MM.1S (cell line): ENCODE measurements at regions not wholly inside any gene's neighbourhood (a gene's known extent, or its start where the extent isn't known, plus 50 kb on each side); places are given as distances from the start of the nearest gene placed in this dataset.

Experiments used
- DNase-seq: peaks from one replicate; pipeline ENCODE4 v3.0.0-alpha.2; 2015
- H2AFZ ChIP-seq: fragments of 300-600 bp; sonication (generic); 2 replicates; pipeline ENCODE4 v1.6.0; 2016; ENCODE audit warnings: antibody characterized with exemption, low read length
- H3F3A ChIP-seq: fragments of 300-600 bp; sonication (generic); 2 replicates; pipeline ENCODE4 v1.6.1; 2016; ENCODE audit warnings: mild to moderate bottlenecking, antibody characterized with exemption, low read length, moderate library complexity, mixed read lengths; ENCODE audit not compliant: insufficient read depth
- H3K27ac ChIP-seq: fragments of 300-600 bp; sonication (generic); 2 replicates; pipeline ENCODE4 v1.5.1; 2016; ENCODE audit warnings: mild to moderate bottlenecking, low read length
- H3K27me3 ChIP-seq: fragments of 300-600 bp; sonication (generic); replicated peaks from 2 replicates; pipeline ENCODE4 v1.6.0; 2016; ENCODE audit warnings: low read length; ENCODE audit not compliant: insufficient read depth
- H3K36me3 ChIP-seq: fragments of 300-600 bp; sonication (generic); replicated peaks from 2 replicates; pipeline ENCODE4 v1.6.1; 2016; ENCODE audit warnings: mild to moderate bottlenecking, low read length, mixed read lengths; ENCODE audit not compliant: insufficient read depth
- H3K4me1 ChIP-seq: fragments of 300-600 bp; sonication (generic); 2 replicates; pipeline ENCODE4 v1.6.1; 2016; ENCODE audit warnings: low read length, mixed read lengths
- H3K4me2 ChIP-seq: fragments of 300-600 bp; sonication (generic); 2 replicates; pipeline ENCODE4 v1.6.0; 2016; ENCODE audit warnings: low read depth, low read length
- H3K4me3 ChIP-seq: fragments of 300-600 bp; sonication (generic); 2 replicates; pipeline ENCODE4 v1.5.1; 2016; ENCODE audit warnings: low read length, mixed read lengths
- H3K79me2 ChIP-seq: fragments of 300-600 bp; sonication (generic); 2 replicates; pipeline ENCODE4 v1.6.1; 2016; ENCODE audit warnings: mixed run types, low read length, mixed read lengths
- H3K9ac ChIP-seq: fragments of 300-600 bp; sonication (generic); 2 replicates; pipeline ENCODE4 v1.6.1; 2016; ENCODE audit warnings: low read length, mixed read lengths
- H3K9me2 ChIP-seq: fragments of 300-600 bp; sonication (generic); replicated peaks from 2 replicates; pipeline ENCODE4 v1.6.1; 2016; ENCODE audit warnings: mild to moderate bottlenecking, low read length, mixed read lengths; ENCODE audit not compliant: insufficient read depth
- H3K9me3 ChIP-seq: fragments of 300-600 bp; sonication (generic); replicated peaks from 2 replicates; pipeline ENCODE4 v1.6.1; 2016; ENCODE audit warnings: mild to moderate bottlenecking, low read length, mixed read lengths; ENCODE audit not compliant: insufficient read depth
- H4K20me1 ChIP-seq: fragments of 300-600 bp; sonication (generic); 2 replicates; pipeline ENCODE4 v1.6.1; 2016; ENCODE audit warnings: mild to moderate bottlenecking, low read length, moderate library complexity, mixed read lengths; ENCODE audit not compliant: insufficient read depth
- CTCF ChIP-seq: fragments of 300-600 bp; sonication (generic); IDR thresholded peaks from 2 replicates; pipeline ENCODE4 v1.5.1; 2016; ENCODE audit warnings: antibody characterized with exemption, low read length, mixed read lengths
- EZH2 ChIP-seq: fragments of 300-600 bp; sonication (generic); optimal IDR thresholded peaks from 2 replicates; pipeline ENCODE3; 2017; ENCODE audit warnings: low read depth, mild to moderate bottlenecking, antibody characterized with exemption, low read length, mixed read lengths
- EZH2phosphoT487 ChIP-seq: fragments of 300-600 bp; sonication (generic); IDR thresholded peaks from 2 replicates; pipeline ENCODE4 v1.6.1; 2018; ENCODE audit warnings: antibody characterized with exemption, low read length

GRCh38 chr4:128517739-128518510 is 230.3 kb upstream of the PGRMC2 start:
- no peaks in the 10 kb centered on the region for H4K20me1 ChIP-seq
- H3K9ac ChIP-seq = no peak overlapping the region
- H3K9me2 ChIP-seq = no peaks in the 10 kb centered on the region
- no peaks in the 10 kb centered on the region for H3K36me3 ChIP-seq
- no peaks in the 10 kb centered on the region for H3K79me2 ChIP-seq
- peak overlapping the region; percentile 24; the same call in 1 of the 2 replicates for H3K4me2 ChIP-seq
- H3K4me3 ChIP-seq = no peak overlapping the region
- peaks cover 29% of the 10 kb centered on the region for H3K4me1 ChIP-seq
- no peaks in the 10 kb centered on the region for H3K9me3 ChIP-seq
- DNase-seq = peak; percentile 50
- H3K27ac ChIP-seq = no peak overlapping the region; the same call in 1 of the 2 replicates
- no peaks in the 10 kb centered on the region for H3K27me3 ChIP-seq
- H3F3A ChIP-seq = no peaks in the 10 kb centered on the region; the same call in 1 of the 2 replicates
- peak overlapping the region; percentile 32 for H2AFZ ChIP-seq
- TF ChIP-seq CTCF (no peak), EZH2phosphoT487 (no peak), EZH2 (no peak)

GRCh38 chr4:128517096-128517738 is 229.6 kb upstream of the PGRMC2 start:
- H3K9ac ChIP-seq = no peak overlapping the region
- no peaks in the 10 kb centered on the region for H3K79me2 ChIP-seq
- no peak overlapping the region for H3K4me3 ChIP-seq
- H3K4me2 ChIP-seq = peak overlapping the region; percentile 24; the same call in 1 of the 2 replicates
- H3K36me3 ChIP-seq = no peaks in the 10 kb centered on the region
- TF ChIP-seq EZH2phosphoT487 (no peak), CTCF (no peak), EZH2 (no peak)
- no peaks in the 10 kb centered on the region for H3K27me3 ChIP-seq
- H3K4me1 ChIP-seq = peaks cover 31% of the 10 kb centered on the region
- no peak for DNase-seq
- H3K9me2 ChIP-seq = no peaks in the 10 kb centered on the region
- peak overlapping the region; percentile 32 for H2AFZ ChIP-seq
- H4K20me1 ChIP-seq = no peaks in the 10 kb centered on the region
- H3K27ac ChIP-seq = no peak overlapping the region; the same call in 1 of the 2 replicates
- H3K9me3 ChIP-seq = no peaks in the 10 kb centered on the region
- no peaks in the 10 kb centered on the region; the same call in 1 of the 2 replicates for H3F3A ChIP-seq

- Histone ChIP-seq H2AFZ (no peak overlapping the region), H3K4me3 (no peak overlapping the region), H3K4me1 (peaks cover 31% of the 10 kb centered on the region), H3K79me2 (no peaks in the 10 kb centered on the region), H3K9ac (no peak overlapping the region), H3K4me2 (peak overlapping the region; percentile 24; the same call in 1 of the 2 replicates), H3K9me2 (no peaks in the 10 kb centered on the region), H3K27ac (no peak overlapping the region), H3K9me3 (no peaks in the 10 kb centered on the region), H3F3A (no peaks in the 10 kb centered on the region; the same call in 1 of the 2 replicates), H3K36me3 (no peaks in the 10 kb centered on the region), H4K20me1 (no peaks in the 10 kb centered on the region), H3K27me3 (no peaks in the 10 kb centered on the region)
- DNase-seq = peak; percentile 50
- no peak for TF ChIP-seq EZH2phosphoT487
- TF ChIP-seq EZH2 = no peak
- TF ChIP-seq CTCF = no peak
These were observed 228.8 kb upstream of the PGRMC2 start for GRCh38 chr4:128516301-128516969.
